A673 (cell line): ENCODE measurements at regions not wholly inside any gene's neighbourhood (a gene's known extent, or its start where the extent isn't known, plus 50 kb on each side); places are given as distances from the start of the nearest gene placed in this dataset.

Source experiments
- CTCF ChIP-seq: fragments of 300-800, 200-600 bp; sonication (generic); conservative IDR thresholded peaks from 2 replicates; pipeline ENCODE4 v1.5.1; 2017; ENCODE audit warnings: low read depth, mild to moderate bottlenecking, antibody characterized with exemption, low read length, moderate library complexity, mixed read lengths
- EZH2 ChIP-seq: fragments of 200-600 bp; sonication (generic); IDR thresholded peaks from 2 replicates; pipeline ENCODE4 v1.6.1; 2017; ENCODE audit warnings: borderline replicate concordance, low read depth, mild to moderate bottlenecking, mixed read lengths, antibody characterized with exemption, low read length; ENCODE audit not compliant: poor library complexity, severe bottlenecking

DNA sequence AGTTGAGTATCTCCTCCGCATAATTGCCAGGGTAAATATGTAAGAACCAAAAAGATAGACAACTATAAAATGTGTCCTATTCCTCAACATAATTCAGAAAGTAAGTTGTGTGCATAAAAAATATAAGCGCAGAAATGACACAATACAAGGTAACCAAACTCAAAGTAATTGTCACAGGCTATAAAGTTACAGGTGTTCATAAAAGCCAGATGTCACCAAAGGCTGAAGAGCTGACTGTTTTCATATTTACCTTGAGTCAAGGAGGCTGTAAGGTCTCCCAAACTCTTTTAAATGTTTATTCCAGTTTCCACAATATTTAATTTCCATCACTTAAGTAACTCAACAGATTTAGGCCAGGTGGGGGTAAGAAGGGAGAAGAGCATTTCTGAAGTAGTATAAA lies 192.2 kb upstream of the MARCKS start:
- TF ChIP-seq CTCF: no peak
- no peak for TF ChIP-seq EZH2
